ENCODE measurements at regions not wholly inside any gene's neighbourhood (a gene's known extent, or its start where the extent isn't known, plus 50 kb on each side); places are given as distances from the start of the nearest gene placed in this dataset.

GRCh38 chr6:165229216-165229615 is 80.2 kb downstream of the C6orf118 start:
- H3K4me1 Mint-ChIP-seq (ENCODE audit: low read depth): no peaks in the 10 kb centered on the region
- H3K9me3 Mint-ChIP-seq: peaks cover 24% of the 10 kb centered on the region
- intact Hi-C loops (cut with micrococcal nuclease): no loop called here
- H3K4me3 Mint-ChIP-seq: no peak overlapping the region
- H3K27ac Mint-ChIP-seq: no peak overlapping the region
- H3K36me3 Mint-ChIP-seq (ENCODE audit: low read depth): no peaks in the 10 kb centered on the region
- no peaks in the 10 kb centered on the region for H3K27me3 Mint-ChIP-seq

GRCh38 chr6:165227644-165228329 is 81.6 kb downstream of the C6orf118 start:
- Mint-ChIP-seq H3K27me3 (no peaks in the 10 kb centered on the region), H3K4me3 (no peak overlapping the region), H3K27ac (no peak overlapping the region), H3K4me1 (ENCODE audit: low read depth) (no peaks in the 10 kb centered on the region), H3K9me3 (peaks cover 24% of the 10 kb centered on the region), H3K36me3 (ENCODE audit: low read depth) (no peaks in the 10 kb centered on the region)
- intact Hi-C loops (cut with micrococcal nuclease): no loop called here

- intact Hi-C loops (cut with micrococcal nuclease): no loop called here
- H3K36me3 Mint-ChIP-seq (ENCODE audit: low read depth): no peaks in the 10 kb centered on the region
- H3K27ac Mint-ChIP-seq: no peak overlapping the region
Measured at GRCh38 chr6:165223736-165224135, 85.7 kb downstream of the C6orf118 start.

GRCh38 chr6:165223101-165223500 is 86.3 kb downstream of the C6orf118 start:
- Mint-ChIP-seq H3K27me3 (no peaks in the 10 kb centered on the region), H3K27ac (no peak overlapping the region)

More at GRCh38 chr6:165223736-165224135, 85.7 kb downstream of the C6orf118 start:
- Mint-ChIP-seq H3K4me1 (ENCODE audit: low read depth) (no peaks in the 10 kb centered on the region), H3K9me3 (peaks cover 34% of the 10 kb centered on the region), H3K4me3 (no peak overlapping the region), H3K27me3 (no peaks in the 10 kb centered on the region)

GRCh38 chr6:165222315-165223025 is 86.9 kb downstream of the C6orf118 start:
- Mint-ChIP-seq H3K27me3 (no peaks in the 10 kb centered on the region), H3K27ac (no peak overlapping the region), H3K9me3 (peaks cover 24% of the 10 kb centered on the region), H3K4me3 (no peak overlapping the region), H3K4me1 (ENCODE audit: low read depth) (no peaks in the 10 kb centered on the region), H3K36me3 (ENCODE audit: low read depth) (no peaks in the 10 kb centered on the region)
- intact Hi-C loops (cut with micrococcal nuclease): no loop called here

More at GRCh38 chr6:165223101-165223500, 86.3 kb downstream of the C6orf118 start:
- Mint-ChIP-seq H3K9me3 (peaks cover 31% of the 10 kb centered on the region), H3K36me3 (ENCODE audit: low read depth) (no peaks in the 10 kb centered on the region), H3K4me1 (ENCODE audit: low read depth) (no peaks in the 10 kb centered on the region), H3K4me3 (no peak overlapping the region)
- intact Hi-C loops (cut with micrococcal nuclease): no loop called here

GRCh38 chr6:165220045-165220444 is 89.4 kb downstream of the C6orf118 start:
- H3K36me3 Mint-ChIP-seq (ENCODE audit: low read depth): no peaks in the 10 kb centered on the region
- no peaks in the 10 kb centered on the region for H3K27me3 Mint-ChIP-seq
- intact Hi-C loops (cut with micrococcal nuclease): no loop called here
- H3K4me3 Mint-ChIP-seq: no peak overlapping the region
- peaks cover 15% of the 10 kb centered on the region for H3K9me3 Mint-ChIP-seq
- no peaks in the 10 kb centered on the region for H3K4me1 Mint-ChIP-seq (ENCODE audit: low read depth)
- H3K27ac Mint-ChIP-seq: no peak overlapping the region

GRCh38 chr6:165219629-165220028 is 89.8 kb downstream of the C6orf118 start:
- H3K9me3 Mint-ChIP-seq: peaks cover 15% of the 10 kb centered on the region
- no peak overlapping the region for H3K27ac Mint-ChIP-seq
- no peaks in the 10 kb centered on the region for H3K36me3 Mint-ChIP-seq (ENCODE audit: low read depth)
- no peak overlapping the region for H3K4me3 Mint-ChIP-seq
- intact Hi-C loops (cut with micrococcal nuclease): no loop called here
- no peaks in the 10 kb centered on the region for H3K4me1 Mint-ChIP-seq (ENCODE audit: low read depth)
- H3K27me3 Mint-ChIP-seq: no peaks in the 10 kb centered on the region

- Mint-ChIP-seq H3K4me1 (ENCODE audit: low read depth) (no peaks in the 10 kb centered on the region), H3K4me3 (no peak overlapping the region), H3K27me3 (no peaks in the 10 kb centered on the region), H3K36me3 (ENCODE audit: low read depth) (no peaks in the 10 kb centered on the region), H3K27ac (no peak overlapping the region), H3K9me3 (peaks cover 15% of the 10 kb centered on the region)
- intact Hi-C loops (cut with micrococcal nuclease): no loop called here
Measured at GRCh38 chr6:165218829-165219228, 90.6 kb downstream of the C6orf118 start.

- intact Hi-C loops (cut with micrococcal nuclease): no loop called here
- Mint-ChIP-seq H3K27ac (no peak overlapping the region), H3K9me3 (peaks cover 47% of the 10 kb centered on the region), H3K4me1 (ENCODE audit: low read depth) (no peaks in the 10 kb centered on the region), H3K4me3 (no peak overlapping the region), H3K27me3 (no peaks in the 10 kb centered on the region), H3K36me3 (ENCODE audit: low read depth) (no peaks in the 10 kb centered on the region)
Measured at GRCh38 chr6:165206798-165207197, 102.6 kb downstream of the C6orf118 start.

GRCh38 chr6:165205632-165206031 is 103.8 kb downstream of the C6orf118 start:
- peaks cover 42% of the 10 kb centered on the region for H3K9me3 Mint-ChIP-seq
- intact Hi-C loops (cut with micrococcal nuclease): no loop called here
- H3K27me3 Mint-ChIP-seq: no peaks in the 10 kb centered on the region
- H3K4me1 Mint-ChIP-seq (ENCODE audit: low read depth): no peaks in the 10 kb centered on the region
- H3K4me3 Mint-ChIP-seq: no peak overlapping the region
- no peaks in the 10 kb centered on the region for H3K36me3 Mint-ChIP-seq (ENCODE audit: low read depth)
- H3K27ac Mint-ChIP-seq: no peak overlapping the region

GRCh38 chr6:165204807-165205545 is 104.4 kb downstream of the C6orf118 start:
- intact Hi-C loops (cut with micrococcal nuclease): no loop called here
- no peaks in the 10 kb centered on the region for H3K27me3 Mint-ChIP-seq
- no peaks in the 10 kb centered on the region for H3K36me3 Mint-ChIP-seq (ENCODE audit: low read depth)
- H3K4me3 Mint-ChIP-seq: no peak overlapping the region
- no peak overlapping the region for H3K27ac Mint-ChIP-seq
- H3K9me3 Mint-ChIP-seq: peaks cover 44% of the 10 kb centered on the region
- H3K4me1 Mint-ChIP-seq (ENCODE audit: low read depth): no peaks in the 10 kb centered on the region

GRCh38 chr6:165200178-165200577 is 109.2 kb downstream of the C6orf118 start:
- intact Hi-C loops (cut with micrococcal nuclease): no loop called here
- Mint-ChIP-seq H3K36me3 (ENCODE audit: low read depth) (no peaks in the 10 kb centered on the region), H3K9me3 (peaks cover 53% of the 10 kb centered on the region), H3K27me3 (no peaks in the 10 kb centered on the region), H3K4me3 (no peak overlapping the region), H3K4me1 (ENCODE audit: low read depth) (no peaks in the 10 kb centered on the region), H3K27ac (no peak overlapping the region)

- intact Hi-C loops (cut with micrococcal nuclease): no loop called here
- H3K9me3 Mint-ChIP-seq: peaks cover 39% of the 10 kb centered on the region
- no peaks in the 10 kb centered on the region for H3K27me3 Mint-ChIP-seq
- no peaks in the 10 kb centered on the region for H3K4me1 Mint-ChIP-seq (ENCODE audit: low read depth)
- no peak overlapping the region for H3K27ac Mint-ChIP-seq
- H3K36me3 Mint-ChIP-seq (ENCODE audit: low read depth): no peaks in the 10 kb centered on the region
- no peak overlapping the region for H3K4me3 Mint-ChIP-seq
Measured at GRCh38 chr6:165191461-165191860, 117.9 kb downstream of the C6orf118 start.
